Fibroblast of the aortic adventitia (primary cell): ENCODE measurements at regions not wholly inside any gene's neighbourhood (a gene's known extent, or its start where the extent isn't known, plus 50 kb on each side); places are given as distances from the start of the nearest gene placed in this dataset.

Source experiments
- DNase-seq: peaks from one replicate; pipeline ENCODE4 v3.0.0-alpha.2; 2010; ENCODE audit warnings: low read depth
- H3K4me3 ChIP-seq: 2 replicates; pipeline ENCODE4 v1.5.1; 2011; ENCODE audit warnings: low read depth, mild to moderate bottlenecking, control low read depth, low read length, moderate library complexity
- TF ChIP-seq, protein P1 (sequence below): IDR thresholded peaks from 2 replicates; pipeline ENCODE4 v1.5.1; 2011; ENCODE audit warnings: mild to moderate bottlenecking, low read length, control low read depth, inconsistent platforms; ENCODE audit not compliant: insufficient read depth

DNA sequence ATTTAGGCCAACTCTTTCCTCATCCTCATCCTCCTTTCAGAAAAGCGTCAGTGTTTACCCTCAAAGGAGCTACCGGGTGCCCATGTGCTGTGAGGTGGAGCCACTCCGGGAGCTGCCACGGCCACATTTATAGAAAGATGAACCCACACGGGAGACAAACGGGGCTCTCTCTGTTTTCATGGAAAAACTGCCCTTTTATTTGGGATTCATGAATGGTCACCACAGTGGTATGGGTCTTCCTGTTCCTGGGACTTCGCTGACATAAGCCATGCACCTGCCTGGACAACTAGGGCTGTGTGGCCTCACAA is 224.2 kb downstream of the ZIC5 start:
- DNase-seq: no peak
- no peak overlapping the region for H3K4me3 ChIP-seq
- TF ChIP-seq, protein P1, sequence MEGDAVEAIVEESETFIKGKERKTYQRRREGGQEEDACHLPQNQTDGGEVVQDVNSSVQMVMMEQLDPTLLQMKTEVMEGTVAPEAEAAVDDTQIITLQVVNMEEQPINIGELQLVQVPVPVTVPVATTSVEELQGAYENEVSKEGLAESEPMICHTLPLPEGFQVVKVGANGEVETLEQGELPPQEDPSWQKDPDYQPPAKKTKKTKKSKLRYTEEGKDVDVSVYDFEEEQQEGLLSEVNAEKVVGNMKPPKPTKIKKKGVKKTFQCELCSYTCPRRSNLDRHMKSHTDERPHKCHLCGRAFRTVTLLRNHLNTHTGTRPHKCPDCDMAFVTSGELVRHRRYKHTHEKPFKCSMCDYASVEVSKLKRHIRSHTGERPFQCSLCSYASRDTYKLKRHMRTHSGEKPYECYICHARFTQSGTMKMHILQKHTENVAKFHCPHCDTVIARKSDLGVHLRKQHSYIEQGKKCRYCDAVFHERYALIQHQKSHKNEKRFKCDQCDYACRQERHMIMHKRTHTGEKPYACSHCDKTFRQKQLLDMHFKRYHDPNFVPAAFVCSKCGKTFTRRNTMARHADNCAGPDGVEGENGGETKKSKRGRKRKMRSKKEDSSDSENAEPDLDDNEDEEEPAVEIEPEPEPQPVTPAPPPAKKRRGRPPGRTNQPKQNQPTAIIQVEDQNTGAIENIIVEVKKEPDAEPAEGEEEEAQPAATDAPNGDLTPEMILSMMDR: no peak

DNA sequence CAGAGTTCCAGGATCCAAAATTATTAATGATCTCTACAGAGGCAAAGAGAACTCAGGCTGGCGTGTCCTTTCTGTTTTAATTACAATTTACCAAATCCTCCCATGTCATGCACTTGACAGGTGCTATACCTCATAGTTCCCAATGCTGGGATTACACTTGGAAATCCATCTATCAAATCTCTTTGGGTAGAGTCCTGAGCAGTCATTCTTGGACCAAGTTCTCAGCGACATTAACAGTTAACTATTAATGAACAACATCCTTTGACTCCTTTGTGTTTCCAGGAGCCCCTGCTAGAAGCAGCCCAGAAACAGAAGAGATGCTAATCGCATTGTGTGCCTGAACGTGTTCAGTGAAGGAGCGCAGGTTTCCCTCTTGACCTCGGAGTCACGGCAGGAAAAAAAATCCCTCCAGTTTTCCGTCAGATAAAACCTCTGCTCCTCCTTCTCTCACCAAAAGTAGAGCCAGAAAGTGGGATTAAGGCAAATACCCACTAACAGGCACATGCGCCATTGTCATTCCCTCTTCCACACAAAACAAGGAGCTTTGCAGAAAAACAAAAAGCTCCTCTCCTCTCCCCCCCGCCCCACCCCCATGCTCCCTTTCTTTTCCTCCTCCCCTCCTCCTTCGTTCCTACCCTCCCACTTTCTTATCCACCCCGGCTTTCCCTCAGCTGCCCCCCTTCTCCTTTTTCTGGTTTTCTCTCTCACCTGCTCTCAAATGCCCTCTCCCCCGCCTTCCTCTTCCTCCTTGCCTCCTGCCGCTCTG is 224.7 kb downstream of the ZIC5 start:
- TF ChIP-seq, protein P1: no peak
- DNase-seq: no peak
- H3K4me3 ChIP-seq: no peak overlapping the region

DNA sequence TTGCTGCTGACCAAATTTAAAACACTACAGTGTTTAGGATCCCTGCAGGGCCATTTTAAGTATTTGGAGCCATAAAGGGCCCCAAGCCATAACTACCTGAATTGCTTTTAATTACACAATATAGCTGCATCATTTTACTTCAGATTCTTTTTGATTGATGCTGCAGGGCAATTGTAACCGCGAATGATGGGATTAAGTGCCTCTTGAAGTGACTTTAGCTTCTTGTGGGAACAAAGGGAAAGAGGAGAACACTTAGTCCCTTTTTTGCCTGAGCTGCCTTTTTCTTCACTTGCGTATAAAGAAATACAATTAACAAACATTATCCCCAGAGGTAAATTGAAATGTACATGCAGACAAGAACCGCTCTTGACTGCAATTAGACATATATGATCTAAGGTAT is 228.5 kb downstream of the ZIC5 start:
- no peak for DNase-seq
- TF ChIP-seq, protein P1: no peak
- H3K4me3 ChIP-seq: no peak overlapping the region

DNA sequence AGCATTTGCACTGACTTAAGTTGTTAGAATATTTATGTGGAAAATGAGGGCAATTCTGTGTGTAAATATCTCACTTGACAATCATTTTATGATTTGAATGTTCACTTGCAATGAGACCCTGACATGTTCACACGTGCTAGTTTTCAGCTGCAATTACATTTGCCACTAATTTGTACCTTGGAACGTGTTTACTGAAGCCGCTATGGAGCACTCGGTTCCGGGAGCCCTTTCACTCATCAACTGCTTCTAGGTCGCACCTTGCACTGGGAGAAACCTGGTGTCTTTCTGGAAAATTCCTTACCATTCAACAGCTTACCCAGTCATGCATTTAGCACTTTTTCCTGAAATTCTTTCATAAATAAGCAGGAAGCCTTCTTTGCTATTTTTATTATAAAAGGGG is 229.6 kb downstream of the ZIC5 start:
- no peak for DNase-seq
- no peak overlapping the region for H3K4me3 ChIP-seq
- TF ChIP-seq, protein P1: no peak

DNA sequence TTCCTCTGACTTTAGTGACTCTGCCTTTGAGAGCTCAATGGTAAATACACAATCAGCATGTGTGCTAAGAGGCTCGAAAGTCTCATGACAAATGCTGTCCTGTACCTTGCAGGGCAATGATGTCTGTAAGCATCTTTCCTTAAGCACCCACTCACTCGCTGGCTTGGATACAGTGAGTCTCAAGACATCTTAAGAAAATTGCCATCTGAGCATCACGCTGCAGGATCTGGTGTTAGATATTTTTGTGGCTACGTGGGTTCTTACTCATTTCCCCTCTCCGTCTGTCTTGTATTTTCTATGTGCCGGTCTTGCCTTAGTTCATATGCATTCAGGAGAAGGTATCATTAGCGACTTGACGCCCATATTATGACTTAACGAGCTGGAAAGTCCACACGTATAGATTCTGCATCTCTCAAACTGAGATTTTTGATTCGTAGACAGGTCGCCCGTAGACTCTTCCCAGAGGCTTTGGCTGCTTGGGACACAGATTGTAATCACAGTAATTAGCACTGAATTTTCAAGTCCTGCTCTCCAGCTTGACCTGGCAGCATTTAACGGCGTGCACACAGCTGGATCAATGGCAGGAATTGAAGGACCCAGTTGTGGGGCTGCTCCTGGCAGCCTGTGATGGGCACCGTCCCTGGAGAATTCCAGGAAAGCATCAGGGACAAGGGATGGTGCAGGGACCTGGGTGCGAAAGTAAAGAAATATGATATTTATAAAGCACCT is 231.2 kb downstream of the ZIC5 start:
- no peak overlapping the region for H3K4me3 ChIP-seq
- TF ChIP-seq, protein P1: no peak
- no peak for DNase-seq

DNA sequence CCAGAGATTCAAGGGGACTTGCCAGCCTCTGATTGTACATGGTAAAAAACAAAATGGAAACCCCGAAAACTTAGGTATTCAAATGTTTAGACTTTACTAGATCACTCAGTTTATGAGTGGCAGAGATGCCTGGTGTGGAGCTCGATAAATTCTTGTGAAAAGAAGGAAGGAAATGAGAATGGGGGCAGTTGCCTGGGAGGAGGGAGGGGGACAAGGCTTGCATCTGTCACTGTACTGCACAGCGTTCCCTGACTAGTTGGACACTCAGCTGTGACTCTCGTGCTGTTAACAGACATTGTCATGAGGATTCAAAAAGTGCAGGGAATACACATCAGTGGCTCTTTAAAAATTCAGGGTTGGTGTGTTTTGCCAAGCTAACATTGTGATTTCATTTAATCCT is 232.9 kb downstream of the ZIC5 start:
- no peak for DNase-seq
- H3K4me3 ChIP-seq: no peak overlapping the region
- TF ChIP-seq, protein P1: no peak
